ENCODE measurements at regions not wholly inside any gene's neighbourhood (a gene's known extent, or its start where the extent isn't known, plus 50 kb on each side); places are given as distances from the start of the nearest gene placed in this dataset.

DNA sequence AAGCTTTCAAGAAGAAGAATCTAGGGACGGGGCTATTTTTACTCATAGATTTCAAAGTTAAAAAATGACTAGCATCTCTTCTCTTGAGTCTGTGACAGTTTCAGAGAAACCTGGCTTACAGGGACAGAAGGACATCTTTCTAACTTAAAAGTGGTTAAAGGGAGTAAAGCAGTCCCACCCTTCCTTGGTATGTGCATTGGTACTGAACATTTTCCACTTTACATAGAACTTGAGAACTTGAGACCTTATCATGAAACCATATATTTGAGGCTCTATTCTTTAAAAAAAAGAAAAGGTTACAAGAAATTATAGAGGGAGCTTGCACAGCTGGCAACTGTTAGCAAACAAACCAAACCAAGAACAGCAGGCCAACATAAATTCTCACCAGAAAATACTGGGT lies 73.4 kb upstream of the GAREM1 start:
- no peak for DNase-seq (ENCODE audit: low read depth in 2 of 2)

DNA sequence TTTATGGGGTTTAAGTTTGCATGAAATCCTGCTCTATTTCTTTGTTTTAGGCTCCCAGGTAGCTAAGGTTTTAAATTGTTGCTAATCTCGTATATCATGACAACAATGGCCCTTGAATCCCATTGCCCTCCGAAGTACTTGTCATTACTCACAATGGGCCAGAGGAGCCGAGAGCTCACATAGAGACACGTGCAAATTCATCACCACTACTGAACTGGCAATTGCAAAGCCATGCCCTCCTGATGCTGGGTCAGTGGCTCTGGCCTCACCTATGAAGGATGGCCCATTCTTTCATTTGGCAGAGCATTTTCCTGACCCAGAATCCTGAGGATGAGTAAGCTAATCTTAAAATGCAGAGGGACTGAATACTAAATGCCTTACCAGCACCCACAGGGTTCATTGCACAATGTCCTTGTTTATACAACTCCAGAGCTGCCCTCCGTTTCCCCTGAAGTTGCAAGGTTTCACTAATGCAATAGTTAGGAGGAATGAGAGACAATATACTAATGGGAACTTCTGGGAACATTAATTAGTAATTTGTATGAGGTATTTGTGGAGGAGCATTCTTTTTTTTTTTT lies 71.6 kb upstream of the GAREM1 start:
- DNase-seq (ENCODE audit: low read depth in 2 of 2): no peak

DNA sequence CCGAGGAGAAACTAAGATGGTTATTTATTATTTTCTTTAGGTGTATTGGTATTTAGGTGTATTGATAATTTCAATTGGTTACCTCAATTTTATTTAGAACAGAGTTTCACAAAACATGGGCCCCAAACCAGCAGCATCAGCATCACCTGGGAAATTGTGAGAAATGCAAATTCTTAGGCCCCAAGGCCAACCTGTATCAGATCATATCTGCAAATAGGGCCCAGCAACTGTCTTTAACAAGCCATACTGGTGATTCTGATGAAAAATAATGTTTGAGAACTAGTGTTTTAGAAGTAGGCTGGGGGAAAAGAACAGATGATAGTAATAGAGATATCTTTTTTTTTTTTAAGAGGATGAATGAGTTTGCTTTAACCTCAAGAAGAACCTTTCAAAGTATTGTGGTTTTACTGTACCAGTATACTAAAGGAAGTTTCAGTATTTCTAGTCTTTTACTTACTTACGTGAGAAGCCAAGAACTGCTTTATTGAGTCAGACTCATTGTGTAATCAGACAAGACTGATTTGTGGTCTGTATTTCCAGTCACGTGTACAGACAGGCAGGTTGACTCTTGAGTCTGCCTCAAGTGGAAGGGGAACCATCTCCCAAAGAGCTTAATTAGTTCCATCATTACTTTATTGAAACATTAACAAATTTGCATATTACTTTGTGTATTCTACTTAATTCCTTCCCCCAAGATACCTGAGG lies 60.4 kb upstream of the GAREM1 start:
- DNase-seq (ENCODE audit: low read depth in 2 of 2): no peak

DNA sequence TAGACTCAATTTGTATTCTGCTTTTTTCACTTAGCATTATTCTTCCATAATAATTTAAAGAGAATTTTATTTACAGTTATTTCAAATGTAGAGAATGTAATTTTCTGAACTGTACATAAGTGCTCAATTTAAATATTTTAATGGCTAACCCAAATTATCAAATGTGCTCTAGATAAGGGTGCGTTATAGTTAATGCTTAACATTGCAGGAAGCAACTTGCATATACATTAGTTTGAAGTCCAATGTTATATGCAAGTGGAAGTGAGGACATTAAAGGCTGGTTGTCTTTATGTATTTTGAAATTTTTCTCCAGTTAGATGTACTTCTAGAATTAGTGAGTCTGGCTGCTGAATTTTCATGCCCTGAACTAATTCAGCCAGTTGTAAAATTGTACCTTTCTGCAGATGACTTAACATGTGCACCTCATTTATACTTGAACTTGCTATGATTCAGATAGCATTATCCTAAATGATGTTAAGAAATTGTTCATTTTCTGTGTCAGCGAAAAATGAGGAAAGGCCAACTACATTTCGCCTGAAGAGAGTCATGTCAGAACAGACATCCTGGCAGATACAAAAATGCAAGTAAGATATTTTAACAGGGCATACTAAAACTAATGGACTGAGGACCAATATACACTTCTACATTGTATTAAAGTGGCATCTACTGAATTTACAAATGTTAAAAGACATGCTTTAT lies 59.2 kb upstream of the GAREM1 start:
- DNase-seq (ENCODE audit: low read depth in 2 of 2): no peak

DNA sequence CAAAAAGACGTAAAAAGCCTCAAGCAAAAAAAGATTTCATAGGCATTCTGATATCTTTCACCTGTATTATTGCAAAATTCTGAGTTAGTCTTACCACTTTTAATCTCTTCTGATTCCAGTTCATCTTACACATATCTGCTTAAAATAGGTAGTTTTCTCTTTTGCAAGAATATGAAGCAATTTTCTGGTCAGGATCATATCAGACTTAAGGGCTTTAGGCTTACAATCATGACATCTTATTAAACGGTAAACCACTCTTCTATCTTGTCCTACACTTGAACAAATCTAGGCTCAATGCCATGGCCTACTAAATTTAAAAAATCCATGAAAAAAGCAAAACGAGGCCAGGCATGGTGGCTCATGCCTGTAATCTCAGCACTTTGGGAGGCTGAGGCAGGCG lies 50.1 kb upstream of the GAREM1 start:
- DNase-seq (ENCODE audit: low read depth in 2 of 2): no peak

Data from stimulated activated CD8-positive, alpha-beta memory T cell treated with anti-CD3 and anti-CD28 coated beads, Interleukin-2, amount 100 ng/mL, for 1 hour (primary cell).